ENCODE measurements at regions not wholly inside any gene's neighbourhood (a gene's known extent, or its start where the extent isn't known, plus 50 kb on each side); places are given as distances from the start of the nearest gene placed in this dataset.

- no peaks in the 10 kb centered on the region for H4K20me1 ChIP-seq (ENCODE audit: insufficient read depth, low read length)
- no peak for TF ChIP-seq CTCF (IDR thresholded peaks at IDR 0.05; ENCODE audit: insufficient read depth, low read depth, low read length)
- TF ChIP-seq EZH2 (IDR thresholded peaks at IDR 0.05; ENCODE audit: insufficient read depth, low read length) = no peak
- H3K27me3 ChIP-seq (ENCODE audit: insufficient read depth, low read length) = no peaks in the 10 kb centered on the region
- no peak overlapping the region for H3K4me2 ChIP-seq (ENCODE audit: low read length)
- H3K4me3 ChIP-seq (ENCODE audit: insufficient read depth, low read depth, low read length) = no peak overlapping the region
- no peak overlapping the region for H3K27ac ChIP-seq (ENCODE audit: low read depth, low read length)
- H3K27ac Mint-ChIP-seq (ENCODE audit: unreplicated experiment) = no peak overlapping the region
- FAIRE-seq (no peak), DNase-seq (ENCODE audit: low read depth) (no peak)
- H3K4me1 Mint-ChIP-seq (ENCODE audit: low read depth, unreplicated experiment) = peaks cover 17% of the 10 kb centered on the region
- no peak overlapping the region for H3K4me3 Mint-ChIP-seq (ENCODE audit: unreplicated experiment)
- no peaks in the 10 kb centered on the region for H3K27me3 Mint-ChIP-seq (ENCODE audit: low read depth, unreplicated experiment)
- H3K4me1 ChIP-seq (ENCODE audit: insufficient read depth, low read length) = no peaks in the 10 kb centered on the region
- H3K9ac ChIP-seq (ENCODE audit: low read length) = no peak overlapping the region
- H3K36me3 ChIP-seq (ENCODE audit: insufficient read depth, low read length) = no peaks in the 10 kb centered on the region
- H3K9me3 Mint-ChIP-seq (ENCODE audit: unreplicated experiment) = no peaks in the 10 kb centered on the region
- H3K9me3 ChIP-seq (ENCODE audit: insufficient read depth, low read depth, low read length) = peaks cover 3% of the 10 kb centered on the region
- H2AFZ ChIP-seq (ENCODE audit: low read depth, low read length) = no peak overlapping the region
- H3K79me2 ChIP-seq (ENCODE audit: insufficient read depth, low read length) = no peaks in the 10 kb centered on the region
- no peaks in the 10 kb centered on the region for H3K36me3 Mint-ChIP-seq (ENCODE audit: low read depth, unreplicated experiment)
These were observed 109.4 kb upstream of the TLL1 start for GRCh38 chr4:165763640-165764039.

DNA sequence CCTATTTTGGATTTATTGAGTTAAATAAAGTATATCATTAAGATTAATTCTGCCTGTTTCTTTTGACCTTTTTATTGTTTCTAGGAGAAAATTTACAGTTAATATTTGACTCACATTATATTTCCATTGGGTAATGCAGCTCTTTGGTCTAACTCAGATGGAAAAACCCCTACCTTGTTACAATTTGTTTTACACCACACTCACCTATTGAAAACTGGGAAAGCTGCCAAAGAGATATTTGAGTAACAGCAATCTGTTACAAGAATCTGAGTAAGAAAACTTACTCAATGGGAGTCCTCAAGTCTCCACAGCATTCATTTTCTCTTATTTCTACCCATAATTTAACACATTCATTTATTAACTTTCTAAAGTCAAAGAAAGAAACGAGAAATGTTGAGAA is 108.0 kb upstream of the TLL1 start:
- H3K79me2 ChIP-seq (ENCODE audit: insufficient read depth, low read length) = no peaks in the 10 kb centered on the region
- no peak overlapping the region for H2AFZ ChIP-seq (ENCODE audit: low read depth, low read length)
- no peak for FAIRE-seq
- DNase-seq (ENCODE audit: low read depth) = no peak
- H3K36me3 Mint-ChIP-seq (ENCODE audit: low read depth, unreplicated experiment) = no peaks in the 10 kb centered on the region
- H3K27me3 ChIP-seq (ENCODE audit: insufficient read depth, low read length) = no peaks in the 10 kb centered on the region
- TF ChIP-seq CTCF (IDR thresholded peaks at IDR 0.05; ENCODE audit: insufficient read depth, low read depth, low read length) (no peak), EZH2 (IDR thresholded peaks at IDR 0.05; ENCODE audit: insufficient read depth, low read length) (no peak)
- peaks cover 10% of the 10 kb centered on the region for H3K4me1 Mint-ChIP-seq (ENCODE audit: low read depth, unreplicated experiment)
- no peak overlapping the region for H3K9ac ChIP-seq (ENCODE audit: low read length)
- no peaks in the 10 kb centered on the region for H3K4me1 ChIP-seq (ENCODE audit: insufficient read depth, low read length)
- no peaks in the 10 kb centered on the region for H3K27me3 Mint-ChIP-seq (ENCODE audit: low read depth, unreplicated experiment)
- no peak overlapping the region for H3K4me3 ChIP-seq (ENCODE audit: insufficient read depth, low read depth, low read length)
- no peak overlapping the region for H3K27ac Mint-ChIP-seq (ENCODE audit: unreplicated experiment)
- H3K9me3 Mint-ChIP-seq (ENCODE audit: unreplicated experiment) = no peaks in the 10 kb centered on the region
- H3K9me3 ChIP-seq (ENCODE audit: insufficient read depth, low read depth, low read length) = peaks cover 3% of the 10 kb centered on the region
- H3K4me3 Mint-ChIP-seq (ENCODE audit: unreplicated experiment) = no peak overlapping the region
- H4K20me1 ChIP-seq (ENCODE audit: insufficient read depth, low read length) = no peaks in the 10 kb centered on the region
- H3K36me3 ChIP-seq (ENCODE audit: insufficient read depth, low read length) = no peaks in the 10 kb centered on the region
- no peak overlapping the region for H3K27ac ChIP-seq (ENCODE audit: low read depth, low read length)
- no peak overlapping the region for H3K4me2 ChIP-seq (ENCODE audit: low read length)

DNA sequence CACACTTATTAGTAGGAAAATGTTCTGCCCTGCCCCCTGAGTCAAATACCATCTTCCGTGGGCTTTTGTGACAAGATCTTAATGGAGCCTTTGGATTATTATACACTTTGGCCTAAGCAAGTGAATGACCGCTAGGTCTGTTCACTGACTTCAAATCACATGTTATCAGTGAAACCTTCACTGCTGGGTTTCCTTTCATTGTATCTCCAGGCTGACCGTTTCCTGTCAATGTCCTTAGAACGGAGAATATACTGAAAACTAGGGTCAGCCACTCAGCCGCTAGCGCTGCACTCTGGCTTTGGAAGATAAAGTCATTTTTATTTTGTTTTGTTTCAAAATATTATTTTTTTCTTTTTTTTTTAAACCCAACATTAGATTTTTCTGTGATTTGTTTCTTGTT is 107.0 kb upstream of the TLL1 start:
- H3K9me3 ChIP-seq (ENCODE audit: insufficient read depth, low read depth, low read length) = no peaks in the 10 kb centered on the region
- Mint-ChIP-seq H3K4me1 (ENCODE audit: low read depth, unreplicated experiment) (peaks cover 10% of the 10 kb centered on the region), H3K27me3 (ENCODE audit: low read depth, unreplicated experiment) (no peaks in the 10 kb centered on the region), H3K27ac (ENCODE audit: unreplicated experiment) (no peak overlapping the region), H3K9me3 (ENCODE audit: unreplicated experiment) (no peaks in the 10 kb centered on the region), H3K36me3 (ENCODE audit: low read depth, unreplicated experiment) (no peaks in the 10 kb centered on the region), H3K4me3 (ENCODE audit: unreplicated experiment) (no peak overlapping the region)
- TF ChIP-seq EZH2 (IDR thresholded peaks at IDR 0.05; ENCODE audit: insufficient read depth, low read length) (no peak), CTCF (IDR thresholded peaks at IDR 0.05; ENCODE audit: insufficient read depth, low read depth, low read length) (no peak)
- no peak overlapping the region for H3K27ac ChIP-seq (ENCODE audit: low read depth, low read length)
- no peak overlapping the region for H3K4me3 ChIP-seq (ENCODE audit: insufficient read depth, low read depth, low read length)
- H3K36me3 ChIP-seq (ENCODE audit: insufficient read depth, low read length) = no peaks in the 10 kb centered on the region
- FAIRE-seq (no peak), DNase-seq (ENCODE audit: low read depth) (no peak)
- no peaks in the 10 kb centered on the region for H3K79me2 ChIP-seq (ENCODE audit: insufficient read depth, low read length)
- no peaks in the 10 kb centered on the region for H4K20me1 ChIP-seq (ENCODE audit: insufficient read depth, low read length)
- H3K4me2 ChIP-seq (ENCODE audit: low read length) = no peak overlapping the region
- no peak overlapping the region for H2AFZ ChIP-seq (ENCODE audit: low read depth, low read length)
- H3K4me1 ChIP-seq (ENCODE audit: insufficient read depth, low read length) = no peaks in the 10 kb centered on the region
- no peak overlapping the region for H3K9ac ChIP-seq (ENCODE audit: low read length)
- no peaks in the 10 kb centered on the region for H3K27me3 ChIP-seq (ENCODE audit: insufficient read depth, low read length)

All from astrocyte (in vitro differentiated cells and primary cell).